ENCODE measurements at regions not wholly inside any gene's neighbourhood (a gene's known extent, or its start where the extent isn't known, plus 50 kb on each side); places are given as distances from the start of the nearest gene placed in this dataset.

DNA sequence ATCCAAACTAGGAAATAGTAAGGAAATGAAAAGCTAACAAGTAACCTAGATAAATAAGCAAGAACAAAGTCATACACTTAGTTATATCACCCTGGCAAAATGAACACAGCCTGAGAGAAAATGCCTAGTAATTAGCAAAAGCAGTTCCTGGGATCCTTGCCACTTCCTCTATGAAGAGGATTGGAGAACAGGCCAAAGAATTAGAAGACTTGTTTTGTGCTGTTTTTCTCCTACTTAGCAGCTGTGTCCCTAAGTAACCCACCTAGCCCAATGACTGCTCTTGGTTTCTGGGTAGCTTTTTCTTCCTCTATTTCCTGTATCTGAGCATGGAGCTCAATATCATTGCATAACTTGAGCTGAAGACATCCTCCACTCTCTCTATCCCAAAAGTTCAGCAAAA lies 713.9 kb downstream of the ETS1 start:
- ChIA-PET SMC1A (ENCODE audit: uncharacterized antibody, unreplicated experiment) (interaction anchor here (0.7 kb wide), 1 partner anchor 19 kb away, joined by 3 read pairs; no protein-coding TSS in a partner anchor), CTCF (interaction anchor here (0.9 kb wide), 1 partner anchor 30 kb away, joined by 3 read pairs; no protein-coding TSS in a partner anchor), RAD21 (ENCODE audit: unreplicated experiment) (no interaction called here), POLR2A (no interaction called here)
- Histone ChIP-seq H3K9ac (ENCODE audit: control insufficient read depth, insufficient read depth, low read length) (no peak overlapping the region), H3K36me3 (ENCODE audit: control insufficient read depth in 2 of 2, insufficient read depth in 2 of 2, low read length in 1 of 2) (no peaks in the 10 kb centered on the region), H4K20me1 (ENCODE audit: control insufficient read depth, insufficient read depth) (no peaks in the 10 kb centered on the region), H3K4me1 (ENCODE audit: control insufficient read depth, insufficient read depth, low read length) (no peaks in the 10 kb centered on the region), H3K27me3 (replicated peaks in 1 of 2; ENCODE audit: control insufficient read depth in 2 of 2, insufficient read depth in 2 of 2, low read length in 1 of 2) (no peaks in the 10 kb centered on the region), H3K27ac (ENCODE audit: control insufficient read depth, insufficient read depth) (no peak overlapping the region), H3K4me3 (no peak overlapping the region), H3K79me2 (ENCODE audit: control insufficient read depth, insufficient read depth, low read length) (no peaks in the 10 kb centered on the region), H3K4me2 (ENCODE audit: control insufficient read depth, insufficient read depth) (no peak overlapping the region), H2AFZ (ENCODE audit: control insufficient read depth, low read depth, low read length) (no peak overlapping the region), H3K9me3 (replicated peaks; ENCODE audit: control insufficient read depth, insufficient read depth, low read length) (no peaks in the 10 kb centered on the region)
- ATAC-seq (no peak), DNase-seq (ENCODE audit: low read depth, low spot score) (no peak), FAIRE-seq (no peak)
- no peak for TF ChIP-seq RUNX3 (IDR thresholded peaks at IDR 0.05; ENCODE audit: low read length)
- no peak for TF ChIP-seq NR2F1 (conservative IDR thresholded peaks at IDR 0.05)
- no peak for TF ChIP-seq CBFB (IDR thresholded peaks at IDR 0.05; ENCODE audit: low read depth)
- TF ChIP-seq GABPA (IDR thresholded peaks at IDR 0.05; ENCODE audit: low read depth) = no peak
- no peak for TF ChIP-seq BMI1 (IDR thresholded peaks at IDR 0.05; ENCODE audit: borderline replicate concordance)
- TF ChIP-seq JUNB (IDR thresholded peaks at IDR 0.05) = no peak
- TF ChIP-seq FOXK2 (IDR thresholded peaks at IDR 0.05) = no peak
- BruUV-seq (replicated peaks) = no TSS peak
- intact Hi-C loops (cut with micrococcal nuclease; ENCODE audit: unreplicated experiment) (no loop called here), in situ Hi-C loops (cut with MboI) (no loop called here)

DNA sequence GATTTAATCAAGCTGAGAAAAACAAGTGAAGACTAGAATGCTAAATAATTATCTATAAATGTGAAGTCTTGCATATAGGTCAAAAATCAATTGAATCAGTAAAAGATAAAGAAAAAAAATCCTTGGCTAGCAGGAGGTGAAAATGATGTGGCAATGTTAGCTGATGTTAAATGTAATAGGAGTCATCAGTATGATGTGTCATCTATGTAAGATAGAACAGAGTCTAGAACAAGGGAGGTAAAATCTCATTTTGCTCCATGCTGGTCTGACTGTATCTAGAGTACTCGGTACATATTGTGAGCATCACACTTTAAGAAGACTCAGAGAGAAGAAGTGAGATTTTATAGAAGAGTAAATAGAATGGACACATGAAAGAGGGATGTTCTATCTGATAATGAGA lies 721.2 kb downstream of the ETS1 start:
- no peaks in the 10 kb centered on the region for H3K9me3 ChIP-seq (replicated peaks; ENCODE audit: control insufficient read depth, insufficient read depth, low read length)
- no peak overlapping the region for H3K27ac ChIP-seq (ENCODE audit: control insufficient read depth, insufficient read depth)
- H3K36me3 ChIP-seq (ENCODE audit: control insufficient read depth in 2 of 2, insufficient read depth in 2 of 2, low read length in 1 of 2) = no peaks in the 10 kb centered on the region
- H3K4me2 ChIP-seq (ENCODE audit: control insufficient read depth, insufficient read depth) = no peak overlapping the region
- H3K4me3 ChIP-seq = no peak overlapping the region
- H2AFZ ChIP-seq (ENCODE audit: control insufficient read depth, low read depth, low read length) = no peak overlapping the region
- ATAC-seq (no peak), DNase-seq (ENCODE audit: low read depth, low spot score) (no peak), FAIRE-seq (no peak)
- H3K27me3 ChIP-seq (replicated peaks in 1 of 2; ENCODE audit: control insufficient read depth in 2 of 2, insufficient read depth in 2 of 2, low read length in 1 of 2) = no peaks in the 10 kb centered on the region
- CTCF ChIA-PET = interaction anchor here (1.1 kb wide), 1 partner anchor 22 kb away, joined by 3 read pairs; no protein-coding TSS in a partner anchor
- POLR2A ChIA-PET = no interaction called here
- intact Hi-C loops (cut with micrococcal nuclease; ENCODE audit: unreplicated experiment) = no loop called here
- no peaks in the 10 kb centered on the region for H3K4me1 ChIP-seq (ENCODE audit: control insufficient read depth, insufficient read depth, low read length)
- RAD21 ChIA-PET (ENCODE audit: unreplicated experiment) = no interaction called here
- no TSS peak for BruUV-seq (replicated peaks)
- in situ Hi-C loops (cut with MboI) = no loop called here
- H3K79me2 ChIP-seq (ENCODE audit: control insufficient read depth, insufficient read depth, low read length) = no peaks in the 10 kb centered on the region
- no peaks in the 10 kb centered on the region for H4K20me1 ChIP-seq (ENCODE audit: control insufficient read depth, insufficient read depth)
- SMC1A ChIA-PET (ENCODE audit: uncharacterized antibody, unreplicated experiment) = no interaction called here
- WGBS (ENCODE audit: insufficient coverage, insufficient replicate concordance, low lambda C conversion rate, missing lambda C conversion rate) = 29% methylated on average over 1 of the region's 1 CpG
- H3K9ac ChIP-seq (ENCODE audit: control insufficient read depth, insufficient read depth, low read length) = no peak overlapping the region
- no peak for TF ChIP-seq YY1 (IDR thresholded peaks at IDR 0.05; ENCODE audit: low read depth, low read length)
- TF ChIP-seq CREB1 (IDR thresholded peaks at IDR 0.05; ENCODE audit: low read depth) = no peak
- TF ChIP-seq, protein P1, sequence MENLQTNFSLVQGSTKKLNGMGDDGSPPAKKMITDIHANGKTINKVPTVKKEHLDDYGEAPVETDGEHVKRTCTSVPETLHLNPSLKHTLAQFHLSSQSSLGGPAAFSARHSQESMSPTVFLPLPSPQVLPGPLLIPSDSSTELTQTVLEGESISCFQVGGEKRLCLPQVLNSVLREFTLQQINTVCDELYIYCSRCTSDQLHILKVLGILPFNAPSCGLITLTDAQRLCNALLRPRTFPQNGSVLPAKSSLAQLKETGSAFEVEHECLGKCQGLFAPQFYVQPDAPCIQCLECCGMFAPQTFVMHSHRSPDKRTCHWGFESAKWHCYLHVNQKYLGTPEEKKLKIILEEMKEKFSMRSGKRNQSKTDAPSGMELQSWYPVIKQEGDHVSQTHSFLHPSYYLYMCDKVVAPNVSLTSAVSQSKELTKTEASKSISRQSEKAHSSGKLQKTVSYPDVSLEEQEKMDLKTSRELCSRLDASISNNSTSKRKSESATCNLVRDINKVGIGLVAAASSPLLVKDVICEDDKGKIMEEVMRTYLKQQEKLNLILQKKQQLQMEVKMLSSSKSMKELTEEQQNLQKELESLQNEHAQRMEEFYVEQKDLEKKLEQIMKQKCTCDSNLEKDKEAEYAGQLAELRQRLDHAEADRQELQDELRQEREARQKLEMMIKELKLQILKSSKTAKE (IDR thresholded peaks at IDR 0.05; ENCODE audit: low read depth, poor library complexity, severe bottlenecking) = no peak
- no peak for TF ChIP-seq RB1 (IDR thresholded peaks at IDR 0.05; ENCODE audit: borderline replicate concordance)
- TF ChIP-seq HDAC6 (IDR thresholded peaks at IDR 0.05; ENCODE audit: unreplicated experiment) = no peak
- no peak for TF ChIP-seq NFIC (IDR thresholded peaks at IDR 0.05; ENCODE audit: low read depth, low read length)
- TF ChIP-seq, protein P2, sequence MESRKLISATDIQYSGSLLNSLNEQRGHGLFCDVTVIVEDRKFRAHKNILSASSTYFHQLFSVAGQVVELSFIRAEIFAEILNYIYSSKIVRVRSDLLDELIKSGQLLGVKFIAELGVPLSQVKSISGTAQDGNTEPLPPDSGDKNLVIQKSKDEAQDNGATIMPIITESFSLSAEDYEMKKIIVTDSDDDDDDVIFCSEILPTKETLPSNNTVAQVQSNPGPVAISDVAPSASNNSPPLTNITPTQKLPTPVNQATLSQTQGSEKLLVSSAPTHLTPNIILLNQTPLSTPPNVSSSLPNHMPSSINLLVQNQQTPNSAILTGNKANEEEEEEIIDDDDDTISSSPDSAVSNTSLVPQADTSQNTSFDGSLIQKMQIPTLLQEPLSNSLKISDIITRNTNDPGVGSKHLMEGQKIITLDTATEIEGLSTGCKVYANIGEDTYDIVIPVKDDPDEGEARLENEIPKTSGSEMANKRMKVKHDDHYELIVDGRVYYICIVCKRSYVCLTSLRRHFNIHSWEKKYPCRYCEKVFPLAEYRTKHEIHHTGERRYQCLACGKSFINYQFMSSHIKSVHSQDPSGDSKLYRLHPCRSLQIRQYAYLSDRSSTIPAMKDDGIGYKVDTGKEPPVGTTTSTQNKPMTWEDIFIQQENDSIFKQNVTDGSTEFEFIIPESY (IDR thresholded peaks at IDR 0.05) = no peak
- TF ChIP-seq, protein P3, sequence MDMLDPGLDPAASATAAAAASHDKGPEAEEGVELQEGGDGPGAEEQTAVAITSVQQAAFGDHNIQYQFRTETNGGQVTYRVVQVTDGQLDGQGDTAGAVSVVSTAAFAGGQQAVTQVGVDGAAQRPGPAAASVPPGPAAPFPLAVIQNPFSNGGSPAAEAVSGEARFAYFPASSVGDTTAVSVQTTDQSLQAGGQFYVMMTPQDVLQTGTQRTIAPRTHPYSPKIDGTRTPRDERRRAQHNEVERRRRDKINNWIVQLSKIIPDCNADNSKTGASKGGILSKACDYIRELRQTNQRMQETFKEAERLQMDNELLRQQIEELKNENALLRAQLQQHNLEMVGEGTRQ (IDR thresholded peaks at IDR 0.05; ENCODE audit: borderline replicate concordance, low read depth, low read length) = no peak
- no peak for TF ChIP-seq BRCA1 (IDR thresholded peaks at IDR 0.05; ENCODE audit: low read depth, low read length)
- no peak for TF ChIP-seq RELA (IDR thresholded peaks at IDR 0.05; ENCODE audit: borderline replicate concordance, partially characterized antibody)

Measured in GM12878 (cell line).